Activated CD4-positive, alpha-beta T cell treated with anti-CD3 and anti-CD28 coated beads, Interleukin-2, Interleukin-4, amounts not matched to agents 100 ng/mL and 50 ng/mL, durations not matched to agents 16 hours and 8 hours (primary cell): ENCODE measurements at regions not wholly inside any gene's neighbourhood (a gene's known extent, or its start where the extent isn't known, plus 50 kb on each side); places are given as distances from the start of the nearest gene placed in this dataset.

ENCODE experiments used
- DNase-seq: peaks from one replicate; pipeline ENCODE4 v3.0.0-alpha.2; 2020; ENCODE audit warnings: low spot score

DNA sequence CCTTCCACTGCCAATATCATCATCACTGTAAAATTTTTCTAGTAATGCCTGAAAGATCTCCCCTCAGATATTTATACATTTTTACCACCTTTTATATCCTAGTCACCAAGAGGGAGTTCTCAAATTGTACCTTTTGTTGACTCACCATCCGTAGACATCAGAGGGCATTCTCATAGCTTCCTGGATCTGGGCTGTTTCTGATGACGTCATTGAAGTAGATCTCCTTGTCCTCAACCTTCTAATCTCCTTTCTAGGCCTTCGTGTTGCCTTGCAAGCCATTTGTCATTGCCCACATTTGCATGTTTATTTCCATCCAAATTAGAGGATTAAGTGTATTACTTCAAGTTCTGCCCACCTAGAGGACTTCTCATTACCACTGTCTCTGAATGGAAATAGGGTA is 193.4 kb upstream of the NRXN1 start:
- DNase-seq, result no peak

DNA sequence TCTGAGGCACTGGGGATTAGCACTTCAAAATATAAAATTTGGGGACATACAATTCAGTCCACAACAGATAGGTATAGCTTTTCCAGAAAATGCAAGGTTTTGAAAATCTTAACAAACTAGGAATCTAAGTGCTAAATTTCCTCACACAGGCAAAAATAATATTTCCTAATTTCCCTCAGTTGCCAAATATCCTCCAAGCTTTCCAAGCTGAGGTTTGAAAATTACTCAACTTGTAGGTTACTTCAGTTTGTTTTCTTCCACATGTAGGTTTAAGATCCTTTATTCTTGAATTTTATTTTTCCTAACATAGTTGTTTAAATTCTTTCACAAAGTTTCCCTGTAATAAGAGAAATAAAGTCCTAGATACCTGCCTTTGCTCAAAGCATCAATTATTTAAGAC is 192.9 kb upstream of the NRXN1 start:
- DNase-seq, result no peak

DNA sequence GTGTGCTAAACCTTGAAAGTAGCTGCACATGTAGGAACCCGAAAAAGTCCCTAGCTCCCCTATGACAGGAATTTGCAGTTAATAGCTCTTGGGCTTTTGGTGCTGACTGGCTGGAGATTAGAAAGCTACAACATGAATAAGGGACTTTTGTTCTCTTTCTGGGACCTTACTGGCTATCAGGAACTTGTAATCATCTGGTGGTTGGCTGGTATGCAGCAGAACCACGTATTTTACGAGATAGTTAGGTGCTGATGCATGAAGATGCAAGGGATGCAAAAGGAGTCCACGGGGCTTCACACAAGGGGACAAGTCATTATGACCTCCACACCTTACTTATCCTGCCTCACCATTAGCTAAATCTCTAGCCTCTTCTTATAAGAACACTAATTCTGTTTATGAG is 190.2 kb upstream of the NRXN1 start:
- DNase-seq, result no peak

DNA sequence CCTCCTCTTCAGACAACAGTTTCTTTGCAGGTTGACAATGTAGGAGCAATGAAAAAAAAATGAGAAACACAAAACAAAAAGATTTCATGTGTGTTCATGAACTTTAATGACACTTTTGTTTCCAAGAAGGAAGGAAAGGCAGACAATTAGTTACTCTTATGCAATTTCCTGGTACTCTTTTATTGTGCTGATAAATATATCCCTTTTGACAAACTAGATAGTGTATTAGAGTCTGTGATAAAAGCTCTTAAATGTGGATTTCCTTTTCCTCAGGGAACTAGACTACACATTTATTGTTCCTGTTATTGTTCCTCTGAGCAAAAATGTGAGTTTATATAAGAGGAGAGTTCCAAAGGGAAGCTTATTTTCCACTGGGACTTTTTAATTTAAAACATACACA is 188.7 kb upstream of the NRXN1 start:
- no peak for DNase-seq

DNA sequence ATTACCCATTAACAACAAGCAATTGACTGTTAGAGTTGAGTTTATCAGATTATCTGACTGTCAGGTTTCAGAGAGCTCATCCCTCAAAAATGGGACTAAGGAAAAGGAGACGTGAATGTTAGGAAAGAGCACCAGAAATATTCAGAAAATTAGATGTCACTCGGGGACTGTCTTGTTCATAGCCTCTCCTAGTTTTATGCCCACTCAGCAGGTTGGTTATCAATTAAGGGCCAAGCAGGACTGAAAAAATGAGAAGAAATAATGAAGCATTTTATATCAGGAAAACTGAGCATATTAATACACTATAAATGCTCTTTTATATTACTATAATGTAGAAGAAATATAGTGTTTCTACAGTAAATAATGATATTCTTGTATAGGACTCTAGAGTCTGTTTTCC is 188.1 kb upstream of the NRXN1 start:
- DNase-seq, result no peak

DNA sequence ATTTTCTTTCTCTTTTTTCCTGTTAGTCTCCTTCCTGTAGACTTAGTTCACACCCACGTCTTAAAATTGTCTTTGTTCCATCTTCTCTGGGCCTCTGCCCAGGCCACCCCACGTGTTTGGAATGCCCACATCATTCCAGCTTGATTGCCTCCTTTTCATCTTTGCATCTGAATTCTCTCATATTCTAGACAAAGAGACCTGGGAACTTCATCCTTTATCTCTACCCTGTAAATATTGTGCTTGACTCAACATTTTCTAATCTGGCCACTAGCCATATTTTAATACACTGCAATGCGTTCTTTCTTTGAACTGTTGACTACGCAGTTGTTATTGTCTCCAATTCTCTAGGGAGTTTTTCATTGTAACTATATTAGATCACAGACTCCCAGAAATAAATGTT is 187.5 kb upstream of the NRXN1 start:
- no peak for DNase-seq

DNA sequence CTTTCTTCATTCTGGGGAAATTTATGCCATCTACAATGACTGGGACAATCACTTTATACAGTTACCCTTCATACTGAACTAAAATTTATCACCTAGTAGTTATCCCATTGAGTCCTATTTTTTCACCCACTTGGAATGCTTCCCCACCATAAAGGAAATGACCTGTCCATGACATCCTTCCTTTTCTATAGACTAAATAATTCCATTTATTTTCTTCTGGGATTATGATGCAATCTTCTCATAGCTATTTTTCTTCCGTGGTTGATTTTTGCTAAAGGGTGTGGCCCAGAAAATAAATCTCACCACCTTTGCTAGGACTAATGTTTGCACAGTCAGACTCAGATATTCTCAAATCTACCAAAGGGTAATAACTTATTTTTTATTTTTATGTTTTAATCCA is 186.1 kb upstream of the NRXN1 start:
- DNase-seq, result no peak

DNA sequence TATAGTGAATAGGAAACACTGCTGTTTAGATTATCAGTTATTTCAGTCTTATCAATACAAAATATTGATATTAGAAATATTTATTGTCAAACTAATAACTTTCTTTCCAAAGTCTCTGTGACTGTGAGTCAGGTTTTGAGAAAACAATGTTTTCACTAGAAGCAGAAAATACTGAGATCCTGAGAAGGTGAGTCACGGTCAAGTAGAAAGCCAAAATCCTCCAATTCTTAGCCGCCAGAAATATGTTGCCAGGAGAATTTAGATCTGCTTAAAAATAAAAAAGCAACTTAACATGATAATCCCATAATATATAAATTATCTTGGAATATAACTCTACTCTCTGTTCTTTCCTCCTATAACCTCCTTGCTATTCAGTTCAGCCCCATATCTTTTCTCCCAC is 181.9 kb upstream of the NRXN1 start:
- no peak for DNase-seq

DNA sequence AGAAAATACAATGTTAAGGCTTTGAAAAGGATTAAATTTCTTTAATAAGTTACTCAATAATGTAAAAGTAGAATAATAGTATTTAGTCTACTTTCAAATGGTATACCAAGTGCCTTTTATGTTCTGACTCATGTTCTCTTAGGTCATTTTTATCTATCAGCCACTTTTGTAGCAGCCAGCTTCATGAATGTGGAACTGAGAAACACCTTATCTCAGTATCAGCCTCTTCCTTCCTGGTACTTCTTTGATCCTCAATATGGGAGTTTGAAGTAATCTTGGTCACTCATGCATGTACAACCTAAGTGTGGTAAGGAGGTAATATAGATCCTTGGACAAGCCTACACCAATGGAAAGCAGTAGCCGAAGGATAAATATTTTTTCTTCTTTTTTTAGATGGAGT is 180.4 kb upstream of the NRXN1 start:
- no peak for DNase-seq

DNA sequence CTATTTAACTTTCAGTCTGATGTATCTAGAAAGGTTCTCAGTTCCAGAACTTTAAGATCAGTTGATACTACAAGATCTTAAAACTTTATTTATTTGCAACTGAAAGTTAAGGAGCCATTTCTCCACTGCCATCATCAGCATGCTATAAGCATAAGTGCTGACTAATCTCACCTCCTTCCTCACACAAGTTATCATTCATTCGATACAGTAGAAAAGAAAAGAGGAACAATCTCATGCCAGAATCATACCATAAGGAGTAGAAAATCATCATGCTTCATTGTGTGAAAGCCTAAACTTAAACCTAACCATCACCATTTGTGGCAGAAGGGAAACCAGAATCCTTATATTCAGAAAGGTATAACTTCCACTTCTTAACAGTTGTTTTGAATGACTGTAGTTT is 176.6 kb upstream of the NRXN1 start:
- DNase-seq, result no peak

DNA sequence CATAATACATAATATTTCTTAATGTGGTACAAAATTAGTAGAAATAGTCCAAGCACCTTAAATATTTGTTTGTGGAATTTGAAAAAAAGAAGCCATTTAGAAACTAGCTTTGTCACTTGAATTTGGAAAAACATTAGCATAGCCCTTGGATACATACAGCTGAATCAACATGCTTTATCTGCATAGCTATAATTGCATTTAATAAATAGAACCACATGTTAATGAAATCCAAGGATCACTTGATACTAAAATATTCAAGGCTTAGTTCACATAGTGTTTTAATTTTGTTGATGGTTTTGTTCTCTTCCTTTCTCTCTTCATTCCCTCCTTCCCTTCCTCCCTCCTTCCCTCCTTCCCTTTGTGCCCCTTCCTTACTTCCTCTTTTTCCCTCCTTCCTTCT is 169.4 kb upstream of the NRXN1 start:
- DNase-seq, result no peak

DNA sequence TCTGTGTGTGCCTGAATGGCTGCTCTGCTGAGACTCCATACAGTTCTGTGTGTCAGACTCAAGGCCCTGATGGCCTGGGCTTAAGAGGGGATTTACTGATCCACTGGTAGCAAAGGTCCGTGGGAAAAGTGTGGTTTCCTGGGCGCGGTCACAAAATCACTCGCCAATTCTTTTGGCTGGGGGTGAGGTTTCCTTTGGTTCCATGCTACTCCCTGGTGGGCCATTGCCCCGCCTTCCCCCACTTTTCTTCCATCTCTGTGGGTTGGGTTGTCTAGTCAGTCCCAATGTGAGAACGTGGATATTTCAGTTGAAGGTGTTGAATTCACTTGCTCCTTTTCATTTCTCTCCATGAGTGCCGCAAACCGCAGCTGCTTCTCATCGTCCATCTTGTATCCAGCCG is 162.7 kb upstream of the NRXN1 start:
- DNase-seq, result no peak

DNA sequence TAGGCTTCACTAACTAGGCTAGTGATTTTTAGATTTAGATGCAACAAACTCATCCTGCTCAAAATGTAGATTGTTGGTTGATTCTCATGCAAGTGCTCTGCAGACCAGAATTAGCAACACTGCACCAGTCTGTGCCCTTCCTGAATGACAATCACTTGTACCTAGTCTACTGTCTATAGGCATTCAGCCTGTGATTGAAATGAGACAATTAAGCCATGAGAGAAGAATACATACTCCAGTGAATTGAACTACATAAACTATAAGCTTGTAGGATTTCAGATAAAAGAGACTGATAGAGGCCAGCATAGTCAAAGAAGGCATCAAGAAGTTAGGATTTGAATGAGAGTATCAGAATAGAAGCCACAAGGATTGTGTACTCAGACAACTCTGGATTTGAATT is 138.3 kb upstream of the NRXN1 start:
- no peak for DNase-seq

DNA sequence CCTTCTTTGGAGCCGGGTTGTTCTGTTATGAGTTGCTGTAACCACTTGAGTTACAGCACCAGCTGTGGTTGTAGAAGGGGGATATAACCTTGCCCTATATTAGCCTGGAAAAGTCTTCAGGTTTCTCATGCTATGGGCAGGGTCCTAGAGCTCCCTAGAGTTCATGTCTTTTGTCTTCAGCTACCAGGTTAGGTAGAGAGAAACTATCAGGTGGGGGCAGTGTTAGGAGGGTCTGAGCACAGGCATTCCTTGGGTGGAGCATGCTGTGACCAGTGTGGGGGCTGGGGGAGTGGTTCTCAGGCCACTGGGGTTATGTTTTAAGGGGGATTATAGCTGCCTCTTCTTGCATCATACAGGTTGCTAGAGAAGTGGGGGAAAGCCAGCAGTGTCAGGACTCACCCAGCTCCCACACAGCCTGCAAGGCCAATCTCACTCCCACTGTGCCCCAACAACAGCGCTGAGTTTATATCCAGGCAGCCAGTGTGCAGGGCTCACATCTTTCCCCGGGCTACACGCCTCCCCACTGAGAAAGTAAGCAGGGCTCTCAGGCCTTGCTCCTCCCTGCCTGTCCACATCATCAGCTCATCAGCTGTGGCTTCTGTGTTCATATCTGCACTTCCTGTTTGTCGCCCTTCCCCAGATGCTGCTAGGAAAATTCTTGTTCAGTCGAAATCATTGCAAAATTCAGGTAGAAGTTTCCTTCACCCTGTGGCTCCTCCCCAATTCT is 133.8 kb upstream of the NRXN1 start:
- DNase-seq, result no peak

DNA sequence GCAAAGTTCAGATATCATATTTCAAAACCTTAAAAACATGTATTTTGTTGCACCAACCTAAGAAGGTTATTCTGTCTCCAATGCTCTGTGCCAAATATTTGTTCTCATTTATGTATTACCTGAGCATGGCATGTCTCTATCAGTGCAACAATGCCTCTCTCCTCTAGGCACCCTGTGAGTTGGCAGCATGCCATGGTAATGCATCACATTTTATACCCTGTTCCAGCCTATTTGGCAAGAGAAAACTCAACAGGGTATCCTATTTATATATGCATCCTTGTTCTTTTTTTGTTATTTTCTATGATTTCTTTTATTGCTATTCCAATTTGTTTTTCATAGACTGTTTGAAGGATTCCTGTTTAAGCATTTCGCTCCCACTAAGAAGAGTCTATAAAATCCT is 126.3 kb upstream of the NRXN1 start:
- no peak for DNase-seq

DNA sequence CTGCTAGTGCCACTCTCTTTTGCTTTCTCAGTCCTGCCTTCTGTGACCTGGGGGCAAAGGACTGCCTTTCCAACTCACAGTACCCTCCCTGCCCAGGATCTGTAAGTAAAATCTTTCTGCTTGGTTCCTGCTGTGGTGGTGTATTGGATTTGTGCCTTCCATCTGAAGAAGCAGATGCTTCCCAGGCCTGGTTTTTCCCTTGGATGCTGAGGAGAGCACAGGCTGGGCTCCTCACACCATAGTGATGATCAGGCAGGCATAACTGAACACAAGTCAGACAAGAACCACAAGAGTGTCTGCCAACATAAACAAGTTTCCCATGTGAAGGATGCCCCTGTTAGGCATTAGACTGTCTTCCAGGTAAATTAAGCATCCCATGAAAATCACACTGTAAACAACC is 121.3 kb upstream of the NRXN1 start:
- DNase-seq, result no peak

DNA sequence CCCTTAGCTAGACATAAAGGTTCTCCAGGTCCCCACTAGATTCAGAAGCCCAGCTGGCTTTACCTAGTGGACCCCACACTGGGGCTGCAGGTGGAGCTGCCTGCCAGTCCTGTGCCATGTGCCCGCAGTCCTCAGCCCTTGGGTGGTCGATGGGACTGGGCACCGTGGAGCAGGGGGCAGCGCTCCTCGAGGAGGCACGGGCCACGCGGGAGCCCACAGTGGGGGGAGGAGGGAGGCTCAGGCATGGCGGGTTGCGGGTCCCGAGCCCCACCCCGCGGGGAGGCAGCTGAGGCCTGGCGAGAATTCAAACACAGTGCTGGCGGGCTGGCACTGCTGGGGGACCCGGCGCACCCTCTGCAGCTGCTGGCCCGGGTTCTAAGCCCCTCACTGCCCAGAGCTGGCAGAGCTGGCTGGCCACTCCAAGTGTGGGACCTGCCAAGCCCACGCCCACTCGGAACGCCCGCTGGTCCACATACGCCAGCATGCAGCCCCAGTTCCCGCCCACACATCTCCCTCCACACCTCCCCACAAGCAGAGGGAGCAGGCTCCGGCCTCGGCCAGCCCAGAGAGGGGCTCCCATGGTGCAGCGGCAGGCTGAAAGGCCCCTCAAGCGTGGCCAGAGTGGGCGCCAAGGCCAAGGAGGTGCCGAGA is 119.7 kb upstream of the NRXN1 start:
- DNase-seq, result no peak

DNA sequence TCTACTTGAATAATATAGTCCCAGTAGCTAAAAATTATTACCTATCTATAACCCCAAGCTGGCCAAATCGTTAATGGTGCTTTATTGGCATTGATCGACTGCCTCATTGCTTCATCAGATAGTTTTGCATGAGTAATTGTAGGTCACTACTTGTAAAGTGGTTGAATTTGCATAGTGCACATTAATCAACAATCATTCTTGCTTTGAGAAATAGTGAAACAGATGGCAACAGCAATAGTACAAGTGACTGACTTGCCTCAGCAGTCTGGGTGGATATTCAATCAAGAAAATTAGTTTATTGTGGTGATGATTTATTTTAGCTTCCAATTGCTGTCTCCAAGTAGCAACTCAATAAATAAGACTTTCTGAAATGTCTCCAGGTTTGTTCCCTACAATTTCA is 117.8 kb upstream of the NRXN1 start:
- no peak for DNase-seq

DNA sequence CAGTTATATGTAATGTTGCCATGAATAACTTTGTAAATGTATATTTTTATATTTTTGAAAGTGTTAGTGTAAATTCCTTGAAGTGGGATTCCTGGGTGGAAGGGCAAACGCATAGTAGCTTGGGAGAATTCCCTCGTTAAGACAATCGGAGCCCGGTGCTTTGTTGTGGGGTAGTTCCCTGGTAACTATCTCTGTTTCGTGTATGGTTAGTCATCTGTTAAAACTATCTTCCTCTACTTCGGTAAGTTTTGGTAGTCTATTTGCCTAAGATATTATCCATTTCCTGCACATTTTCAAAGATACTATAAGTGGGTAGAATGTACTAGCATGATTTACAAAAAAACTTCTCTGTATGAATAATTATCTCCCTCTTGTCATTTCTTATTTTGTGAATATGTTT is 113.8 kb upstream of the NRXN1 start:
- DNase-seq, result no peak

DNA sequence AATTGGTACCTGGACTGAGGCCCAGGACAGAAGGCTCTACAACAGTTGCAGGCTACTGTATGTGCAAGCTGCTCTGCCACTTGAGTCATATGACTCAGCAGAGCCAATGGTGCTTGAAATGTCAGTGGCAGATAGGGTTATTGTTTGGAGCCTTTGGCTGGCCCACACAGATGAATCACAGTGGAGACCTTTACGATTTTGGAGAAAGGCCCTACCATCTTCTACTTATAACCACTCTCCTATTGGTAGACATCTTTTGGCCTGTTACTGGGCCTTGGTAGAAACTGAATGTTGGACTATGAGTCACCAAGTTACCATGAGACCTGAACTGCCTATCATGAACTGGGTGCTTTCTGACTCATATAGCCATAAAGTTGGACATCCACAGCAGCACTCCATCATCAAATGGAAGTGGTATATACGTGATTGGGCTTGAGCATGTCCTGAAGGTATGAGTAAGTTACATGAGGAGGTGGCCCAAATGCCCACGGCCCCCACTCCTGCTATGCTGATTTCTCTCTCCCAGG is 88.9 kb upstream of the NRXN1 start:
- DNase-seq, result no peak

DNA sequence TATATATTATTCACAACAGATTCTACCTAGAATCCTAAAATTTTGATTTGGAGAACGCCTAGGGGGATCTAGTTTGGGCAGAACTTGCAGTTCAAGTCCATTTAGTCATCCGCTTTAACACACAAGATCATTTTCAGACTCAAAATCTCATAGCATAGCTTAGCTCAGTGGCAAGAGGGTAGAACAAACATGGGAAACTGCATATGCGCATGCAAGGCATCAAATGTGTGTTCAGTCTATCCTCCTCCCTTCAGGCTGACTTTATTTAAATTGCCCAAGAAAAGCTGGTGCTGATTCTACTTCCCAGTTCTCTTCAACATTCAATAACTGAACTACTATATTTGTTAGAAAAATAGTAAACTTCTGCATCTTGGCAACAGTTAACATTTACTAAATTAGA is 79.6 kb upstream of the NRXN1 start:
- no peak for DNase-seq

DNA sequence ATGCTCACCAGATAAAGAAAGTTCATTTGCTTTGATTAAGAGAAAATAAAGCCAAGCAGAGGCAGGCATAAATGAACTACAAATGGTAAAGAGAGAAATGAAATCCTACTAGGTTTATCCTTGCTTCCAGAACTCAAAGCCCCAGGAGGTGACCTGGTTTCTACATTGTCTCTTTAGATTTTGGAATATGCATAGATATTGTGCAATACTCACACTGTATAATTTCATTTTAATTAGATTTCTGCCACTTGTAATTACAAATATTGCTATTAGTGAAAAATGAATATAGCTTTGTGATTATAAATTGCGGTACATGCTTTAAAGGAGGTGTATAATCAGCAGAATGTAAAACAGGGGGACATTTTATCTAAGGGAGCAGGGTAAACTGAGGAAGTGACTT is 76.9 kb upstream of the NRXN1 start:
- DNase-seq, result no peak

DNA sequence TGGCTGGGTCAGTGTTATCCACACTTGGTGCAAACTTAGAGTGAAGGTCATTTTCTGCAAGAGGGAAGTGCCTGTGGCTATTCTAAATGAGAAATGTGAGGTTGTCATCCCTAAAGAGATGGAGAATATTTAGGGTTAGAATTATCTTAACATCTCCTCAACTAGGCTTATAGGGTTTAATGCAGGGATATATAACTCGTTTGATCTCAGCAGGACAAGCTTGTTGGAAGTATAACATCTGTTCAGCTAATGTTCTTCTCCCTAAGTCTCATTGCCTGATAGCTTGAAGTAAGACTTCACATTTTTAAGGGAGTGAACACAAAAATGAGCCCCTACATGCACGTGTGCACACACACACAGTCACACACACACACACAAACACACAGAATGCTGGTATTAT is 75.9 kb upstream of the NRXN1 start:
- DNase-seq, result no peak

DNA sequence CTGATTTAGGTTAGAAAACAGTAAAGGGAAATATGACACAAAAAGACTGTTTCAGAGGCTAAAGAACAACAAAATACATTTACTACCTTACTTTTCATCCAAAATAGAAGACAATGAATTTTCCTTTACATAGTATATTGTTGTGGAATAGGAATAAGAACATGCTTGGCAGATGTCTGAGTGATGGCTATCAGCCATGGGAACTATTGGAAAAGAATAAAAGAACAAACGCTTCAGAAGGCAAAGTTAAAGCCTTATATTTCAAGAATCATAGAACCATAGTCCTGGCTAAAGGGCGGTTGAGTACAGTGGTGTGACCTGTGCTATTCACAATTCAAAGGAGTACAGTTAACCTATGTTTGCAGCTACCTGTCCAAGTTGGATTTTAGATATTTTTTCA is 73.9 kb upstream of the NRXN1 start:
- DNase-seq, result no peak
